IMR-90 (cell line): ENCODE measurements at regions not wholly inside any gene's neighbourhood (a gene's known extent, or its start where the extent isn't known, plus 50 kb on each side); places are given as distances from the start of the nearest gene placed in this dataset.

Source experiments
- ATAC-seq: fragments of 200-7000 bp; cut with Tn5 transposase; 2 replicates; pipeline ENCODE4 v1.9.1; 2020; ENCODE audit warnings: low read depth, mild to moderate bottlenecking, moderate library complexity
- BruUV-seq: library from RNA; stranded (reverse); fragments of 400-500 nt; replicated peaks from 2 replicates; lab custom pipeline; 2021; lab: Mats Ljungman, UMichigan
- CTCF ChIA-PET: fragments of 300-600 bp; formaldehyde crosslinking; extraction: SDS; loops from one replicate; lab custom pipeline; 2021; ENCODE audit warnings: antibody characterized with exemption; lab: Yijun Ruan, JAX
- POLR2A ChIA-PET: fragments of 300-600 bp; sonication (Branson Sonifier 250); formaldehyde crosslinking; loops from one replicate; lab custom pipeline; 2022; ENCODE audit warnings: antibody characterized with exemption; ENCODE audit not compliant: unreplicated experiment; lab: Charles Lee
- DNase-seq: peaks from one replicate; pipeline ENCODE4 v3.0.0; 2013
- H2AFZ ChIP-seq: replicated peaks from 2 replicates; pipeline ENCODE3; 2013; ENCODE audit warnings: low read length, mild to moderate bottlenecking; ENCODE audit not compliant: poor library complexity
- H2AK5ac ChIP-seq: 2 replicates; pipeline ENCODE4 v1.6.1; 2013; ENCODE audit warnings: low read depth, low read length, inconsistent platforms
- H2AK9ac ChIP-seq: replicated peaks from 2 replicates; pipeline ENCODE3; 2013; ENCODE audit warnings: mild to moderate bottlenecking, low read depth, low read length, moderate library complexity; ENCODE audit not compliant: poor library complexity
- H2BK120ac ChIP-seq: 2 replicates; pipeline ENCODE4 v1.6.1; 2013; ENCODE audit warnings: low read depth, low read length, inconsistent platforms
- H2BK15ac ChIP-seq: 3 replicates; pipeline ENCODE4 v1.6.1; 2013; ENCODE audit warnings: low read depth, low read length, inconsistent platforms
- H2BK20ac ChIP-seq: 2 replicates; pipeline ENCODE4 v1.6.1; 2013; ENCODE audit warnings: low read depth, mild to moderate bottlenecking, inconsistent platforms, low read length, moderate library complexity
- H2BK5ac ChIP-seq: 2 replicates; pipeline ENCODE4 v1.6.1; 2013; ENCODE audit warnings: mild to moderate bottlenecking, low read depth, low read length, inconsistent platforms; ENCODE audit not compliant: poor library complexity, severe bottlenecking
- H3K14ac ChIP-seq: replicated peaks from 2 replicates; pipeline ENCODE4 v1.6.1; 2013; ENCODE audit warnings: low read depth, low read length, inconsistent platforms
- H3K18ac ChIP-seq: 2 replicates; pipeline ENCODE4 v1.6.1; 2013; ENCODE audit warnings: low read depth, low read length, control low read depth
- H3K23ac ChIP-seq: 2 replicates; pipeline ENCODE4 v1.6.1; 2013; ENCODE audit warnings: low read depth, low read length, inconsistent platforms
- H3K27ac ChIP-seq: 2 replicates; pipeline ENCODE4 v1.5.1; 2013; ENCODE audit warnings: mild to moderate bottlenecking, control low read depth, low read length; ENCODE audit not compliant: insufficient read depth
- H3K27me3 ChIP-seq: 2 replicates; pipeline ENCODE4 v1.6.1; 2013; ENCODE audit warnings: low read length; ENCODE audit not compliant: control insufficient read depth, insufficient read depth
- H3K36me3 ChIP-seq: 2 replicates; pipeline ENCODE4 v1.6.1; 2013; ENCODE audit warnings: low read length, mixed read lengths; ENCODE audit not compliant: control insufficient read depth, insufficient read depth
- H3K4ac ChIP-seq: 2 replicates; pipeline ENCODE4 v1.6.1; 2013; ENCODE audit warnings: low read depth, low read length, inconsistent platforms
- H3K4me1 ChIP-seq: 2 replicates; pipeline ENCODE4 v1.6.1; 2013; ENCODE audit warnings: low read length, mixed read lengths; ENCODE audit not compliant: control insufficient read depth, insufficient read depth
- H3K4me2 ChIP-seq: 2 replicates; pipeline ENCODE4 v1.6.1; 2013; ENCODE audit warnings: low read depth, mild to moderate bottlenecking, control low read depth, low read length, moderate library complexity
- H3K4me3 ChIP-seq: 2 replicates; pipeline ENCODE4 v1.5.1; 2013; ENCODE audit warnings: low read depth, mild to moderate bottlenecking, control low read depth, low read length, moderate library complexity; ENCODE audit not compliant: insufficient read depth
- H3K56ac ChIP-seq: 2 replicates; pipeline ENCODE4 v1.6.1; 2013; ENCODE audit warnings: low read length, inconsistent platforms; ENCODE audit not compliant: insufficient read depth; ENCODE audit errors: extremely low read depth
- H3K79me1 ChIP-seq, 2 experiments: 2 replicates each; pipeline ENCODE4 v1.6.1; 2013; ENCODE audit warnings: low read length in 2 of 2, inconsistent platforms in 1 of 2, low read depth in 1 of 2
- H3K9ac ChIP-seq: 2 replicates; pipeline ENCODE4 v1.6.1; 2013; ENCODE audit warnings: low read depth, low read length, control low read depth
- H3K9me1 ChIP-seq: 2 replicates; pipeline ENCODE4 v1.6.1; 2013; ENCODE audit warnings: low read length, inconsistent platforms; ENCODE audit not compliant: insufficient read depth
- H3K9me3 ChIP-seq: 2 replicates; pipeline ENCODE4 v1.6.1; 2013; ENCODE audit warnings: low read length; ENCODE audit not compliant: control insufficient read depth, insufficient read depth
- H4K20me1 ChIP-seq: 2 replicates; pipeline ENCODE4 v1.6.1; 2013; ENCODE audit warnings: low read length, inconsistent platforms; ENCODE audit not compliant: insufficient read depth
- H4K5ac ChIP-seq: 2 replicates; pipeline ENCODE4 v1.6.1; 2013; ENCODE audit warnings: mild to moderate bottlenecking, low read depth, low read length, control low read depth
- H4K8ac ChIP-seq, 2 experiments: 2 replicates each; pipeline ENCODE4 v1.6.1; 2013; ENCODE audit warnings: low read depth in 2 of 2, low read length in 2 of 2, control low read depth in 1 of 2, inconsistent platforms in 1 of 2
- H4K91ac ChIP-seq: 2 replicates; pipeline ENCODE4 v1.6.1; 2013; ENCODE audit warnings: low read depth, low read length, inconsistent platforms; ENCODE audit not compliant: insufficient read depth
- BHLHE40 ChIP-seq: fragments of 150-350 bp; IDR thresholded peaks from 2 replicates; pipeline ENCODE4 v1.6.1; 2016; ENCODE audit warnings: mild to moderate bottlenecking, low read depth, low read length
- CHD1 ChIP-seq: IDR thresholded peaks from 2 replicates; pipeline ENCODE4 v1.6.1; 2012; ENCODE audit warnings: low read depth, low read length, improper control_type of control experiment
- CTCF ChIP-seq: conservative IDR thresholded peaks from 2 replicates; pipeline ENCODE4 v1.5.1; 2012; ENCODE audit warnings: mild to moderate bottlenecking, low read depth, low read length, improper control_type of control experiment
- FOS ChIP-seq: fragments of 150-350 bp; IDR thresholded peaks from 2 replicates; pipeline ENCODE4 v1.6.1; 2016; ENCODE audit warnings: low read depth, low read length
- MAFK ChIP-seq: IDR thresholded peaks from 2 replicates; pipeline ENCODE4 v1.6.1; 2012; ENCODE audit warnings: low read depth, low read length, improper control_type of control experiment
- MAZ ChIP-seq: IDR thresholded peaks from 2 replicates; pipeline ENCODE4 v1.6.1; 2012; ENCODE audit warnings: low read depth, mild to moderate bottlenecking, low read length, improper control_type of control experiment, moderate library complexity, borderline replicate concordance
- NFE2L2 ChIP-seq: fragments of 150-350 bp; IDR thresholded peaks from 2 replicates; pipeline ENCODE4 v1.6.1; 2016; ENCODE audit warnings: low read depth, mild to moderate bottlenecking, low read length
- RCOR1 ChIP-seq: IDR thresholded peaks from 2 replicates; pipeline ENCODE4 v1.6.1; 2012; ENCODE audit warnings: mild to moderate bottlenecking, low read length, improper control_type of control experiment; ENCODE audit not compliant: insufficient replicate concordance
- RFX5 ChIP-seq: IDR thresholded peaks from 2 replicates; pipeline ENCODE4 v1.8.0; 2012; ENCODE audit warnings: low read depth, mild to moderate bottlenecking, low read length, moderate library complexity
- SMC3 ChIP-seq: fragments of 150-350 bp; IDR thresholded peaks from 2 replicates; pipeline ENCODE4 v1.6.1; 2016; ENCODE audit warnings: low read depth, mild to moderate bottlenecking, antibody characterized with exemption, low read length, moderate library complexity
- USF2 ChIP-seq: fragments of 150-350 bp; IDR thresholded peaks from 2 replicates; pipeline ENCODE4 v1.6.1; 2017; ENCODE audit warnings: mild to moderate bottlenecking, antibody characterized with exemption, low read length, low read depth
- WGBS, 2 experiments: methylation state at CpG; one replicate each; pipeline versions ENCODE4 v1.1.5 to v1.1.7; 2013; ENCODE audit warnings: missing lambda C conversion rate in 2 of 2; ENCODE audit not compliant: insufficient read length in 1 of 2; ENCODE audit errors: extremely low coverage in 2 of 2; 5-methylcytosine and 5-hydroxymethylcytosine counted together
- dilution Hi-C: fragments of 300-500 bp; cut with HindIII; formaldehyde crosslinking; loops from one replicate; pipeline ENCODE4 v1.14.3; 2018; ENCODE audit warnings: low sequenced_read_pairs; ENCODE audit not compliant: unreplicated experiment
- in situ Hi-C: fragments of 300-500 bp; cut with MboI; formaldehyde crosslinking; loops from 3 replicates; pipeline ENCODE4 v1.14.3; 2019; ENCODE audit warnings: low sequenced_read_pairs, inconsistent platforms, mixed read lengths
- intact Hi-C: fragments of 100-400 bp; cut with micrococcal nuclease; formaldehyde crosslinking; loops from 2 replicates; pipeline ENCODE4 v1.10.0; 2022

DNA sequence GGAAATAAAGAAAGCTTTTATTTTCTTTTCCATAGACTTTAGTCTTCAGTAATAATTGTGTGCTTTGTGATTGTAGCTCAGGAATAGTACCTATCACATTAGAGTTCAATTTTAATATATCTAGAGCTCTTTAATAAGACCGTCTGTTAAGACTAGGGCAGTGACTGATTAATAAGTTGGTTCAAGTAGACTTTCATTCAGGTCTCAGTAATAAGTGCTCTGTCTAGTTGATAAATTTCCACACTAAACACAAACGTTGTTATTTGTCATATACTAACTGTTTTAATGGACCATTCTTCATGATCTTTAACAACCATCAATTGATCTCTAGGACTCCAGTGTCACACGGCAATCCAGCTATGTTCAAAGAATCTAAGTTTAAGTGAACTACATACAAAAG lies 474.5 kb upstream of the ADGRL2 start:
- intact Hi-C loops = no loop called here
- in situ Hi-C loops = no loop called here
- TF ChIP-seq USF2 (no peak), SMC3 (no peak), CHD1 (no peak), NFE2L2 (no peak), FOS (no peak), BHLHE40 (no peak), CTCF (no peak), RFX5 (no peak), MAZ (no peak), RCOR1 (no peak), MAFK (no peak)
- Histone ChIP-seq H4K91ac (no peak overlapping the region), H2BK120ac (no peak overlapping the region), H2AK9ac (no peak overlapping the region), H2BK5ac (no peak overlapping the region), H3K9me1 (no peaks in the 10 kb centered on the region), H4K8ac (no peak overlapping the region), H2BK20ac (no peak overlapping the region), H2AK5ac (no peak overlapping the region), H3K4me2 (no peak overlapping the region), H2AFZ (no peak overlapping the region), H3K36me3 (no peaks in the 10 kb centered on the region), H3K4ac (no peak overlapping the region), H3K9me3 (no peaks in the 10 kb centered on the region), H3K23ac (no peak overlapping the region), H3K56ac (no peak overlapping the region), H3K9ac (no peak overlapping the region), H3K27ac (no peak overlapping the region), H3K4me1 (no peaks in the 10 kb centered on the region), H3K18ac (no peak overlapping the region), H4K5ac (no peak overlapping the region), H3K27me3 (no peaks in the 10 kb centered on the region), H3K4me3 (no peak overlapping the region), H3K14ac (no peak overlapping the region), H3K79me1 (no peaks in the 10 kb centered on the region), H2BK15ac (no peak overlapping the region), H4K20me1 (no peaks in the 10 kb centered on the region)
- no peak for ATAC-seq
- BruUV-seq = no TSS peak
- WGBS, 2 experiments = no CpG with 5 or more reads among the region's 3 CpGs
- CTCF ChIA-PET = interaction anchor here (0.6 kb wide), 1 partner anchor 20 kb away, joined by 3 read pairs; no protein-coding TSS in a partner anchor
- dilution Hi-C loops = no loop called here
- no peak for DNase-seq
- POLR2A ChIA-PET = no interaction called here
